Colonic mucosa (tissue), 4 donors: ENCODE measurements at regions not wholly inside any gene's neighbourhood (a gene's known extent, or its start where the extent isn't known, plus 50 kb on each side); places are given as distances from the start of the nearest gene placed in this dataset.

Source experiments
- DNase-seq: peaks from one replicate; pipeline ENCODE4 v3.0.0-alpha.2; 2020
- H3K27ac ChIP-seq: fragments of 200-600 bp; one replicate; pipeline ENCODE4 v1.8.0; 2021
- H3K27me3 ChIP-seq: fragments of 200-600 bp; one replicate; pipeline ENCODE4 v1.8.0; 2021
- H3K36me3 ChIP-seq: fragments of 200-600 bp; one replicate; pipeline ENCODE4 v1.8.0; 2021
- H3K4me1 ChIP-seq: fragments of 200-600 bp; one replicate; pipeline ENCODE4 v1.8.0; 2021; ENCODE audit warnings: mild to moderate bottlenecking
- H3K4me3 ChIP-seq: fragments of 200-600 bp; one replicate; pipeline ENCODE4 v1.8.0; 2021
- H3K9ac ChIP-seq, 2 donors: one replicate each; pipeline ENCODE4 v1.7.0; 2013; ENCODE audit warnings: control low read depth in 2 of 2, low read depth in 2 of 2, low read length in 2 of 2
- H3K9me3 ChIP-seq: fragments of 200-600 bp; one replicate; pipeline ENCODE4 v1.8.0; 2021
- CTCF ChIP-seq: fragments of 200-600 bp; IDR thresholded peaks from one replicate; pipeline ENCODE4 v1.8.0; 2022; ENCODE audit warnings: antibody characterized with exemption, mild to moderate bottlenecking
- intact Hi-C: fragments of 100-400 bp; cut with DNase I; formaldehyde crosslinking; loops from one replicate; pipeline ENCODE4 v1.14.1; 2022
- donor health status: healthy.
- donor health status: DM: no; HTN: no; CAD: no.
- donor health status: DM: no; HTN: no; CAD: no.

DNA sequence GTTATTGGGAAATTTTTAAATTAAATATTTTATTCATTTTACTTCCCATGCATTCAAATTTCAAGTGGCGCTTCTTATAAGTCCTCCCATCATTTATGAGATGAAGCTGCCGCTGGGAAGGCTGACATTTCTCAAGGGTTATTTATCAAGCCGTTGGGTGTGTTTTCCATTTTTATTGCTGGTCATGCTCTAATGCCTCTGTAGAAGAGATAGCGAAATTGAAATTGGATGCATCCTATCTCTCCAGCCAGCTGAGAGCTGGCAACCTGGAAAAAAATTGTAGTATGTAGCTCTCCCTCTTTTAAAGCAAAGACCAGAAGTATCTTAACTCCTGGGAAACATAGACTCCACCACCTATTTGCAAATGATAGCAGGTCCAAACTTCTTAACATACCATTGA, 135.9 kb downstream of the C6orf118 start:
- Histone ChIP-seq H3K9me3 (no peaks in the 10 kb centered on the region), H3K27me3 (no peaks in the 10 kb centered on the region), H3K4me1 (no peaks in the 10 kb centered on the region), H3K36me3 (no peaks in the 10 kb centered on the region), H3K4me3 (no peak overlapping the region), H3K27ac (no peak overlapping the region), H3K9ac (no peak overlapping the region)
- intact Hi-C loops = no loop called here
- no peak for DNase-seq
- TF ChIP-seq CTCF = no peak

- H3K36me3 ChIP-seq = no peaks in the 10 kb centered on the region
- H3K9ac ChIP-seq = no peak overlapping the region
- no peak for DNase-seq
- H3K9me3 ChIP-seq = no peaks in the 10 kb centered on the region
- intact Hi-C loops = no loop called here
- H3K27me3 ChIP-seq = no peaks in the 10 kb centered on the region
- no peak overlapping the region for H3K27ac ChIP-seq
- no peak overlapping the region for H3K4me3 ChIP-seq
- TF ChIP-seq CTCF = no peak
- H3K4me1 ChIP-seq = no peaks in the 10 kb centered on the region
Measured at GRCh38 chr6:165167861-165168260, 141.5 kb downstream of the C6orf118 start.

DNA sequence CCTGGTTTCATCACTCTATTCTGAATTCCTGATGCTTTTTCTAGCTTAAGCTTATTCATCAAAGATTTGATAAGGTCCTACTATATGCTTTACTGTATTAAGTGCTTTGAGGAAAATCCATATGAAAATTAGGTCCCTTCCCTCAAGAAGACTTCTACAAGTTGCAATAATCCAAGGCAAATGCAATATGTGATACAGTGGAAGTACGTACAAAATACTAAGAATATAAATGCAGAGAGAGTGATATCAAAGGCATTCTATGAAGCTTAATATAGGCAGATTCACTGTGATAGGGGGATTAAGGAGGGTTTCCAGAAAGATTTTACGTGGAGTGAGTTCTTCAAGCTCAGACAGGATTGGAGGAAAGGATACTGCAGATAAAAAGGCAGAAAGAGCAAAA, 142.1 kb downstream of the C6orf118 start:
- Histone ChIP-seq H3K27me3 (no peaks in the 10 kb centered on the region), H3K36me3 (no peaks in the 10 kb centered on the region), H3K4me1 (no peaks in the 10 kb centered on the region), H3K9me3 (no peaks in the 10 kb centered on the region), H3K27ac (no peak overlapping the region), H3K9ac (no peak overlapping the region), H3K4me3 (no peak overlapping the region)
- intact Hi-C loops = no loop called here
- DNase-seq = no peak
- TF ChIP-seq CTCF = no peak

DNA sequence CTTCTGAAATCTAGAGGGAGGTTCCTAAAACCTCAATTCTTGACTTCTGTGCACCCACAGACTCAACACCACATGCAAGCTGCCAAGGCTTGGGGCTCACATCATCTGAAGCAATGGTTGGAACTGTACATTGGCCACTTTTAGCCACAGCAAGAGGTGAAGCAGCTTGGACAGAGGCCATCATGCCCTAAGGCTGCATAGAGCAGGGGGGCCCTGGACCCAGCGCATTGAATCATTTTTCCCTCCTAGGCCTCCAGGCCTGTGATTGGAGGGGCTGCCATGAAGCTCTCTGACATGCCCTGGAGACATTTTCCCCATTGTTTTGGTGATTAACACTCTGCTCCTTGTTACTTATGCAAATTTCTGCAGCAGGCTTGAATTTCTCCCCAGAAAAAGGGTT, 145.9 kb downstream of the C6orf118 start:
- no peaks in the 10 kb centered on the region for H3K9me3 ChIP-seq
- intact Hi-C loops = no loop called here
- H3K27me3 ChIP-seq = no peaks in the 10 kb centered on the region

GRCh38 chr6:165159460-165159859, 149.9 kb downstream of the C6orf118 start:
- H3K4me1 ChIP-seq = no peaks in the 10 kb centered on the region
- H3K27ac ChIP-seq = no peak overlapping the region
- intact Hi-C loops = no loop called here
- no peak overlapping the region for H3K9ac ChIP-seq
- H3K27me3 ChIP-seq = no peaks in the 10 kb centered on the region
- no peak overlapping the region for H3K4me3 ChIP-seq
- TF ChIP-seq CTCF = no peak
- H3K36me3 ChIP-seq = no peaks in the 10 kb centered on the region
- no peak for DNase-seq
- H3K9me3 ChIP-seq = no peaks in the 10 kb centered on the region

More for the DNA sequence above, 145.9 kb downstream of the C6orf118 start:
- no peak overlapping the region for H3K4me3 ChIP-seq
- no peak for TF ChIP-seq CTCF
- no peak overlapping the region for H3K9ac ChIP-seq
- no peaks in the 10 kb centered on the region for H3K36me3 ChIP-seq
- H3K4me1 ChIP-seq = no peaks in the 10 kb centered on the region
- DNase-seq = no peak
- H3K27ac ChIP-seq = no peak overlapping the region

DNA sequence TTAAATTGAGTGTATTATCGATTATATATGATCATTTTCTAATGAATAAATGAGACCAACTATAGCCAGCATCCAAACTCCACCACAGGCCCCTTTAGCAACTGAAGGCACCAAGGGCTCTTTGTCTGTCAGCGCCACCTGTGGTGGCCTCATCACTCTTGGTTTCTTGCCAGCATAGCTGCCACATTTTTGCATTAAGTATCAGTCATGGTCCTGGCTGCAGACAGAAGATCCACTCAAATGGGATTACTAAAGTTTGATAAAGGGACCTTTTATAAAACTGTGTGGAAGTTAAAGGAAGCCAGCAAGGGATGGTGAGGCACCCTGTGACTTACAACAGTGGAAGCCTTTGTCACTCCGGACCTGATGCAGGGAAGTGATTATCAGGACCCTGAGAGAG, 162.9 kb downstream of the C6orf118 start:
- no peaks in the 10 kb centered on the region for H3K36me3 ChIP-seq
- intact Hi-C loops = no loop called here
- H3K9me3 ChIP-seq = no peaks in the 10 kb centered on the region
- H3K27ac ChIP-seq = no peak overlapping the region
- no peaks in the 10 kb centered on the region for H3K27me3 ChIP-seq
- no peaks in the 10 kb centered on the region for H3K4me1 ChIP-seq
- TF ChIP-seq CTCF = no peak
- DNase-seq = no peak
- no peak overlapping the region for H3K9ac ChIP-seq
- H3K4me3 ChIP-seq = no peak overlapping the region
